ENCODE measurements at regions not wholly inside any gene's neighbourhood (a gene's known extent, or its start where the extent isn't known, plus 50 kb on each side); places are given as distances from the start of the nearest gene placed in this dataset.
"Not testable (repeated sequence)": the region's sequence is repeated elsewhere in the genome, so short reads cannot be mapped to it uniquely, and the experiment has no call there.

DNA sequence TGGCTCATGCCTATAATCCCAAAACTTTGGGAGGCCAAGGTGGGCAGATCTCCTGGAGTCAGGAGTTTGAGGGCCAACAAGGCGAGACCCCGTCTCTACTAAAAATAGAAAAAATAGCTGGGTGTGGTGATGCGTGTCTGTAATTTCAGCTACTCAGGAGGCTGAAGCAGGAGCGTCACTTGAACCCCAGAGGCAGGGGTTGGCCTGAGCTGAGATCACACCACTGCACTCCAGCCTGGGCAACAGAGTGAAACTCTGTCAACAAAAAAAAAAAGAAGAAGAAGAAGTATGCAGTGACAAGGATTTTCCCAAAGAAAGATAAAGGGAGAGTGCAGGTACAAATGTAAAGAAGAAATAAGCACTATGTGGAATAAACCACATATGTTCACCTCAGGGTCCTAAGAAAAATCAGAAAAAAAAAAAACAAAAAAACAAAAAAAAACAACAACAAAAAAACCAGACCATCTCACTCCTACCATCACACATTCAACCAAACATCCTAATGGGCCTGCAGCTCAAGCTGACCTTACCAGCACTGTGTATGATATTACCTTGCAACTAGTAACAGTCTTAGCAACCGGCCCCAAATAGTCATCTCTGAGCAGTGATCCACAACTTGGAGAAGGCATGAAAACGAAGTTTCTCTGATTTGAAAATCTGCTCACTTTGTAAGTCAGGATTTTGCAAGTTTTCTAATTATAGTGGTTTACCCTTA lies 296.7 kb upstream of the PROK2 start:
- Mint-ChIP-seq H3K9me3 (peaks cover 0 to 9% (median 2%) of the 10 kb centered on the region in 8 donors), H3K36me3 (no peaks in the 10 kb centered on the region), H3K27ac (no peak overlapping the region), H3K4me1 (peaks cover 0 to 9% (median under 1%) of the 10 kb centered on the region in 4 donors), H3K4me3 (no peak overlapping the region), H3K27me3 (peaks cover 0 to 3% of the 10 kb centered on the region in 2 donors)
- H3K27me3 ChIP-seq (ENCODE audit: insufficient read depth, low read length) = no peaks in the 10 kb centered on the region
- no peaks in the 10 kb centered on the region for H3K36me3 ChIP-seq (ENCODE audit: insufficient read depth, low read length)
- no peak for DNase-seq
- ChIA-PET CTCF (ENCODE audit: partially characterized antibody) (no interaction called here), POLR2A (ENCODE audit: partially characterized antibody) (no interaction called here)
- no peaks in the 10 kb centered on the region for H3K4me1 ChIP-seq (ENCODE audit: insufficient read depth, low read length)
- no peak overlapping the region for H3K4me3 ChIP-seq (ENCODE audit: low read length in 2 of 2)
- intact Hi-C loops (cut with micrococcal nuclease) = no loop called here
- no peak overlapping the region for H3K27ac ChIP-seq (ENCODE audit: low read depth, low read length)
- no peaks in the 10 kb centered on the region for H3K9me3 ChIP-seq (ENCODE audit: control insufficient read depth in 1 of 2, low read length in 2 of 2)

DNA sequence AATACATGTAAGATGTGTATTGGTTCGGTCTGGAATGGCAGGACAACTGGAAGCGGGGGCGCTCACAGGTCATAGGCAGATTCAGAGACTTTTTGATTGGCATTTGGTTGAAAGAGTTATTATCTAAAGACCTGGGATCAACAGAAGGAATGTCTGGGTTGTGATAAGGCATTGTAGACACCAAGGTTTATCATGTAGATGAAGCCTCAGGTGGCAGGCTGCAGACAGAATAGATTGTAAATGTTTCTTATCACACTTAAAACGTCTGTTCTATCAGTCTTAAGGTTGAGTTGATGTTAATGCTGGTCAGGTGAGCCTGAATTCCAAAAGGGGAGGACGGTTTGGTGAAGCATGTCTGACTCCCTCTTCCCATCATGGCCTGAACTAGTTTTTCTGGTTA lies 295.9 kb upstream of the PROK2 start:
- H3K9me3 Mint-ChIP-seq = peaks cover 0 to 17% (median 7%) of the 10 kb centered on the region in 8 donors
- no peak overlapping the region for H3K27ac Mint-ChIP-seq
- H3K27me3 Mint-ChIP-seq = peaks cover 0 to 3% of the 10 kb centered on the region in 2 donors
- no peaks in the 10 kb centered on the region for H3K4me1 ChIP-seq (ENCODE audit: insufficient read depth, low read length)
- H3K4me1 Mint-ChIP-seq = peaks cover 0 to 9% (median under 1%) of the 10 kb centered on the region in 4 donors
- POLR2A ChIA-PET (ENCODE audit: partially characterized antibody) = no interaction called here
- no peaks in the 10 kb centered on the region for H3K27me3 ChIP-seq (ENCODE audit: insufficient read depth, low read length)
- intact Hi-C loops (cut with micrococcal nuclease) = no loop called here
- H3K4me3 Mint-ChIP-seq = no peak overlapping the region
- no peak overlapping the region for H3K4me3 ChIP-seq (ENCODE audit: low read length in 2 of 2)
- DNase-seq = no peak
- no peaks in the 10 kb centered on the region for H3K9me3 ChIP-seq (ENCODE audit: control insufficient read depth in 1 of 2, low read length in 2 of 2)
- CTCF ChIA-PET (ENCODE audit: partially characterized antibody) = no interaction called here
- H3K36me3 ChIP-seq (ENCODE audit: insufficient read depth, low read length) = no peaks in the 10 kb centered on the region
- no peaks in the 10 kb centered on the region for H3K36me3 Mint-ChIP-seq
- no peak overlapping the region for H3K27ac ChIP-seq (ENCODE audit: low read depth, low read length)

DNA sequence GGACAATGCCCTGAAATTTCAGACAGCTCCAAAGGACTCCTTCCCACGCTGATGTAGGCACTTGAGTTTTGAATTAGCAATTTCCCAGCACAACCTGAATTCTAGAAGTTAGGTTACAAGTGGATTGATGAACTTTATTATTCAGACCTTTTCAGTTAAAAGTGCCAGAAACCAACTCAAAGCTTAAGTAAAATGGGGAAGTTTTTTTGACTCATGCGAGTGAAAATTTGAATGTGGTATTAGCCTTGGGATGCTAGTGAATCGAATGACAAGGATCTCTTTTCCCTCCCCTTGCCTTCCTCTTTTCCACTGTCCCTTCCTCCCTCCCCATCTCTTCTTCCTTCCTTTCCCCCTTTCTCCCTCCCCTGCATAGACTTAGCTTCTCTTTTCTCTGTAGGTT lies 295.1 kb upstream of the PROK2 start:
- Mint-ChIP-seq H3K36me3 (no peaks in the 10 kb centered on the region), H3K27me3 (peaks cover 0 to 3% of the 10 kb centered on the region in 2 donors), H3K4me3 (no peak overlapping the region), H3K27ac (no peak overlapping the region), H3K4me1 (peaks cover 0 to 9% (median under 1%) of the 10 kb centered on the region in 4 donors), H3K9me3 (peaks cover 0 to 24% (median 13%) of the 10 kb centered on the region in 8 donors)
- no peak for DNase-seq
- no peaks in the 10 kb centered on the region for H3K4me1 ChIP-seq (ENCODE audit: insufficient read depth, low read length)
- H3K36me3 ChIP-seq (ENCODE audit: insufficient read depth, low read length) = no peaks in the 10 kb centered on the region
- no peak overlapping the region for H3K27ac ChIP-seq (ENCODE audit: low read depth, low read length)
- no peaks in the 10 kb centered on the region for H3K9me3 ChIP-seq (ENCODE audit: control insufficient read depth in 1 of 2, low read length in 2 of 2)
- no peaks in the 10 kb centered on the region for H3K27me3 ChIP-seq (ENCODE audit: insufficient read depth, low read length)
- POLR2A ChIA-PET (ENCODE audit: partially characterized antibody) = no interaction called here
- CTCF ChIA-PET (ENCODE audit: partially characterized antibody) = no interaction called here
- intact Hi-C loops (cut with micrococcal nuclease) = no loop called here
- no peak overlapping the region for H3K4me3 ChIP-seq (ENCODE audit: low read length in 2 of 2)

DNA sequence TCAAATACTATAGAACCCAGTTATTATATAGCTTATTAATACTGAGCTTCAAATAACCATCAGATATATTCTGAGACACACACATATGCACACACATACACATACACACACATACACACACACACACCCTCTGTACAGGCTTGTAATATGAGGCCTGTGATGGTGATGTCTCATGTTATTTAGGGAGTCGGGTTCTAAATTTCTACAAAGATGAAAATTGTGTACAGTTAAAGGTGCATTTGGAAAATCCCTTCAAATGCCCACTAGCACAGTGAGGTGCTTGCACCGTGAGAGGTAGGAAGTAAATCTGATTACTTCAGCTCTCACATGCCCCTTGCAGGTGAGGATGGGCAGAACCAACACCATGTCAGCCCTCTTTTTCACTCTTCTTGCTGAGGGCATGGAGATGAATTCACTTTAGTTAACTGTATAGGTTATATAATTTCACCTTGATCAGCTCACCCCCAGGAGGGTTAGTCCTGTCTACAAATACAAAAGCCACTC lies 294.5 kb upstream of the PROK2 start:
- Mint-ChIP-seq H3K4me3 (no peak overlapping the region), H3K27me3 (peaks cover 0 to 3% of the 10 kb centered on the region in 2 donors), H3K27ac (no peak overlapping the region), H3K36me3 (no peaks in the 10 kb centered on the region), H3K9me3 (peaks cover 0 to 29% (median 17%) of the 10 kb centered on the region in 8 donors), H3K4me1 (peaks cover 0 to 9% (median under 1%) of the 10 kb centered on the region in 4 donors)
- H3K9me3 ChIP-seq (ENCODE audit: control insufficient read depth in 1 of 2, low read length in 2 of 2) = no peaks in the 10 kb centered on the region
- no peak overlapping the region for H3K4me3 ChIP-seq (ENCODE audit: low read length in 2 of 2)
- no peak overlapping the region for H3K27ac ChIP-seq (ENCODE audit: low read depth, low read length)
- intact Hi-C loops (cut with micrococcal nuclease) = no loop called here
- no peaks in the 10 kb centered on the region for H3K27me3 ChIP-seq (ENCODE audit: insufficient read depth, low read length)
- no peak for DNase-seq
- no peaks in the 10 kb centered on the region for H3K4me1 ChIP-seq (ENCODE audit: insufficient read depth, low read length)
- ChIA-PET CTCF (ENCODE audit: partially characterized antibody) (no interaction called here), POLR2A (ENCODE audit: partially characterized antibody) (no interaction called here)
- H3K36me3 ChIP-seq (ENCODE audit: insufficient read depth, low read length) = no peaks in the 10 kb centered on the region

DNA sequence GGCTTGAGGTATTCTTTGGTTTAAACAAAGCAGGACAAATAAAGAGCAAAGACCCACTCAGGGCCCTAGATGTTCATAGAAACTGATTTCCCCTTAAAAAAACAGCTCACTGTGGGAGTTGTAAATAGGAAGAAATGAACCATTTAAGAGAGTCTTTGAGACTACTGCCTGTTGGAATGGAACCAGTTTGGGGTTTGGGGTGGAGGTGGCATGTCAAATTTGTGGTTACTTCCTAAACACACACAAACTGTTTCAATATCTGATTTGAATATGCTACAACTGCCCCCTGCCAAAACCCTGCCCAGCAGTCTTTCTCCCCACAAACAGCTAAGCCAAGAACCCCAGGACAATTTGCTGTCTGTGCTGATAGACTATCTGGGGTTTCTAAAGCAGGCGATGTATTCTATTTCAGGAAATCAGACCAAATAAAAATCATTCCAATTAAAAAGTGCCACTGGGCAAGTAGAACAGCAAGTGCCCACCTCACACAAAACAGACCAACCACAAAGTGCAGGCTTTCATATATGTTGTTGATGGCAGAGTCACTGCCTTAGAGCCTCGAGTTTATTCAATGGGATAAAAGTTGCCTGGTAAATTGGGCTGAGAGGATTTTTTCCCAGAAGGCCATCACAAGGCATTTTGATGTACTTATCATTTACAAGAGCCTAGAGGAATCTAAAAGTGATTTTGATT lies 293.9 kb upstream of the PROK2 start:
- peaks cover 0 to 3% of the 10 kb centered on the region in 2 donors for H3K27me3 Mint-ChIP-seq
- H3K27ac Mint-ChIP-seq = no peak overlapping the region
- ChIA-PET POLR2A (ENCODE audit: partially characterized antibody) (no interaction called here), CTCF (ENCODE audit: partially characterized antibody) (no interaction called here)
- intact Hi-C loops (cut with micrococcal nuclease) = no loop called here
- no peaks in the 10 kb centered on the region for H3K4me1 ChIP-seq (ENCODE audit: insufficient read depth, low read length)
- H3K4me1 Mint-ChIP-seq = peaks cover 0 to 9% (median under 1%) of the 10 kb centered on the region in 4 donors
- no peak overlapping the region for H3K27ac ChIP-seq (ENCODE audit: low read depth, low read length)
- H3K4me3 ChIP-seq (ENCODE audit: low read length in 2 of 2) = no peak overlapping the region
- peaks cover 0 to 29% (median 17%) of the 10 kb centered on the region in 8 donors for H3K9me3 Mint-ChIP-seq
- H3K9me3 ChIP-seq (ENCODE audit: control insufficient read depth in 1 of 2, low read length in 2 of 2) = no peaks in the 10 kb centered on the region
- H3K4me3 Mint-ChIP-seq = no peak overlapping the region
- no peaks in the 10 kb centered on the region for H3K27me3 ChIP-seq (ENCODE audit: insufficient read depth, low read length)
- no peaks in the 10 kb centered on the region for H3K36me3 ChIP-seq (ENCODE audit: insufficient read depth, low read length)
- H3K36me3 Mint-ChIP-seq = no peaks in the 10 kb centered on the region
- DNase-seq = no peak

DNA sequence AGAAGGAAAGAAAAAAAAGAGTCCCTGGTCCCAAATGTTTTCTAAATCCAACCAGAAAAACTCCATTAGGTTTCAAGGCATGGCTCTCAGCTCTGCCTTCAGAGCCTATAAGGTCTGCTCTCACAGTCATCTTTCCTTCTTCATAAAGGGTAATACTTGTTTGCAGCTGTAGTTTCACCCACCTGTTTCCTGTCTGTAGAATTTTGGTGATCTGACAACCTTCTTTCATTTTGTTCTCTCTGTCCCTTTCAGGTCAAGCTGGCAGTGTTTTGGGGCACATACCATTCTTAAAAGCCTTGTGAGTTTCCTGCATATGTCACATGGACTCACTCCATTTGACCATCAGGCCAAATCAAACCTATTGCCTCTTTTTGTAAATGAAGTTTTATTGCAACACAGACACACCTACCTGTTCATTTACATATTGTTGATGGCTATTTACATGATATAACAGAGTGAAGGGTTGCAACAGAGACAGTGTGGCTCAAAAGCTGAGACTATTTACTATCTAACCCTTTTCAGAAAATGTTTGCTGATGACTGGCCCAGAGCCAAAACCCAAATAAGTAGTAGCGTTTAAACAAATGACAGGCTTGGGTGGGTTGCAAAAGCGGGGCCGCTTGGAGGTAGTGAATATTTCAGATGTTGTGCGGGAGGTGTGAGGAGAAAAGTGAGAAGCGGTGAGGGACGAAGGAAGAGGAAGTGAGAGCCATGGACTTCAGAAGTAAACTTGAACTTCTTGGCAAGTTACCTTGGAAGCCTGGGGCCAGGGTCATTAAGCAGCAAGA lies 292.7 kb upstream of the PROK2 start:
- Mint-ChIP-seq H3K4me1 (peaks cover 0 to 1% (median 0%) of the 10 kb centered on the region in 4 donors), H3K27ac (no peak overlapping the region)
- DNase-seq = no peak

DNA sequence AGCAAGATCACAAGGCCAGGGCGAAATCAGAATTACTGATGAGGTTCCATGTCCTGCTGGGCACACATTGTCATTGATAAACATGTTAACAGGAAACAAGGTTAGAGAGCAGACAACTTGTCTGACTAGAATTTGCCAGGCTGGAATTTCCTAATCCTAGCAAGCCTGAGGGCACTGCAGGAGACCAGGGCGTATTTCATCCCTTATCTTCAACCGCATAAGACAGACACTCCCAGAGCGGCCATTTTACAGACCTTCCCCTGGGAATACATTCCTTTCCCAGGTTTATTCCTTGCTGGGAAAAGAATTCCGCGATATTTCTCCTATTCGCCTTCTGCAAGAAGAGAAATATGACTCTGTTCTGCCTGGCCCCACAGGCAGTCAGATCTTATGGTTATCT lies 290.9 kb upstream of the PROK2 start:
- H3K36me3 Mint-ChIP-seq; H3K9me3 ChIP-seq (ENCODE audit: control insufficient read depth in 1 of 2, low read length in 2 of 2); POLR2A ChIA-PET (ENCODE audit: partially characterized antibody); CTCF ChIA-PET (ENCODE audit: partially characterized antibody); H3K27me3 ChIP-seq (ENCODE audit: insufficient read depth, low read length); intact Hi-C loops (cut with micrococcal nuclease); H3K4me3 Mint-ChIP-seq; H3K27me3 Mint-ChIP-seq; H3K4me1 Mint-ChIP-seq; H3K36me3 ChIP-seq (ENCODE audit: insufficient read depth, low read length); H3K4me3 ChIP-seq (ENCODE audit: low read length in 2 of 2); H3K4me1 ChIP-seq (ENCODE audit: insufficient read depth, low read length); H3K27ac Mint-ChIP-seq; DNase-seq; H3K27ac ChIP-seq (ENCODE audit: low read depth, low read length): not testable (repeated sequence)
- H3K9me3 Mint-ChIP-seq = peaks cover 0 to 29% (median 17%) of the 10 kb centered on the region in 8 donors

More for the DNA sequence above, 292.7 kb upstream of the PROK2 start:
- Mint-ChIP-seq H3K9me3 (peaks cover 0 to 29% (median 17%) of the 10 kb centered on the region in 8 donors), H3K36me3 (no peaks in the 10 kb centered on the region), H3K27me3 (peaks cover 0 to 3% of the 10 kb centered on the region in 2 donors), H3K4me3 (no peak overlapping the region)
- ChIA-PET POLR2A (ENCODE audit: partially characterized antibody) (no interaction called here), CTCF (ENCODE audit: partially characterized antibody) (no interaction called here)
- Histone ChIP-seq H3K9me3 (ENCODE audit: control insufficient read depth in 1 of 2, low read length in 2 of 2) (no peaks in the 10 kb centered on the region), H3K27me3 (ENCODE audit: insufficient read depth, low read length) (no peaks in the 10 kb centered on the region), H3K4me1 (ENCODE audit: insufficient read depth, low read length) (no peaks in the 10 kb centered on the region), H3K36me3 (ENCODE audit: insufficient read depth, low read length) (no peaks in the 10 kb centered on the region), H3K27ac (ENCODE audit: low read depth, low read length) (no peak overlapping the region), H3K4me3 (ENCODE audit: low read length in 2 of 2) (no peak overlapping the region)
- intact Hi-C loops (cut with micrococcal nuclease) = no loop called here

All from CD4-positive, alpha-beta memory T cell (primary cell).